ENCODE measurements at regions not wholly inside any gene's neighbourhood (a gene's known extent, or its start where the extent isn't known, plus 50 kb on each side); places are given as distances from the start of the nearest gene placed in this dataset.

GRCh38 chr7:20952916-20953315, 166.2 kb upstream of the SP8 start:
- DNase-seq = no peak

GRCh38 chr7:20954711-20955619, 168.3 kb upstream of the SP8 start:
- no peak for DNase-seq

GRCh38 chr7:20958572-20958971, 171.9 kb upstream of the SP8 start:
- no peak for DNase-seq

GRCh38 chr7:20959281-20959680, 172.6 kb upstream of the SP8 start:
- no peak for DNase-seq

- no peak for DNase-seq
These were observed 177.0 kb upstream of the SP8 start for GRCh38 chr7:20963556-20964280.

- no peak for DNase-seq
These were observed 177.7 kb upstream of the SP8 start for GRCh38 chr7:20964281-20964918.

- DNase-seq = no peak
These were observed 184.5 kb upstream of the SP8 start for GRCh38 chr7:20971219-20971618.

- no peak for DNase-seq
These were observed 193.5 kb upstream of the SP8 start for GRCh38 chr7:20980232-20980631.

- no peak for DNase-seq
These were observed 194.1 kb upstream of the SP8 start for GRCh38 chr7:20980668-20981264.

GRCh38 chr7:20988340-20988739, 201.7 kb upstream of the SP8 start:
- DNase-seq = no peak

- no peak for DNase-seq
These were observed 204.9 kb upstream of the SP8 start for GRCh38 chr7:20991544-20991943.

- DNase-seq = no peak
These were observed 207.0 kb upstream of the SP8 start for GRCh38 chr7:20993693-20994092.

- no peak for DNase-seq
These were observed 211.6 kb upstream of the SP8 start for GRCh38 chr7:20998309-20998708.

- no peak for DNase-seq
These were observed 224.5 kb upstream of the SP8 start for GRCh38 chr7:21011153-21011552.

- no peak for DNase-seq
These were observed 227.3 kb upstream of the SP8 start for GRCh38 chr7:21013765-21014539.

- no peak for DNase-seq
These were observed 234.0 kb upstream of the SP8 start for GRCh38 chr7:21020667-21021066.

- DNase-seq = no peak
These were observed 237.3 kb upstream of the SP8 start for GRCh38 chr7:21023841-21024484.

- no peak for DNase-seq
These were observed 237.8 kb upstream of the SP8 start for GRCh38 chr7:21024485-21024867.

GRCh38 chr7:21028186-21028585, 241.5 kb upstream of the SP8 start:
- DNase-seq = no peak

- no peak for DNase-seq
These were observed 241.9 kb upstream of the SP8 start for GRCh38 chr7:21028599-21028998.

GRCh38 chr7:21029006-21029405, 242.3 kb upstream of the SP8 start:
- DNase-seq = no peak

Measured in CD4-positive, alpha-beta T cell treated with Interleukin-21 for 1 hour (primary cell).